H1 (cell line): ENCODE measurements at regions not wholly inside any gene's neighbourhood (a gene's known extent, or its start where the extent isn't known, plus 50 kb on each side); places are given as distances from the start of the nearest gene placed in this dataset.

ENCODE experiments used
- SAP30 ChIP-seq: fragments of 300-600 bp; sonication (generic); IDR thresholded peaks from 2 replicates; pipeline ENCODE4 v1.7.1; 2012; ENCODE audit warnings: low read length, moderate library complexity, mild to moderate bottlenecking, inconsistent platforms; ENCODE audit not compliant: insufficient read depth, insufficient replicate concordance
- YY1 ChIP-seq: IDR thresholded peaks from 2 replicates; pipeline ENCODE4 v1.6.1; 2011; ENCODE audit warnings: low read depth, mild to moderate bottlenecking, low read length

GRCh38 chr3:86661817-86662216 lies 329.1 kb downstream of the VGLL3 start (continued):
- TF ChIP-seq SAP30 (no peak), YY1 (no peak)
